ENCODE measurements at regions not wholly inside any gene's neighbourhood (a gene's known extent, or its start where the extent isn't known, plus 50 kb on each side); places are given as distances from the start of the nearest gene placed in this dataset.

DNA sequence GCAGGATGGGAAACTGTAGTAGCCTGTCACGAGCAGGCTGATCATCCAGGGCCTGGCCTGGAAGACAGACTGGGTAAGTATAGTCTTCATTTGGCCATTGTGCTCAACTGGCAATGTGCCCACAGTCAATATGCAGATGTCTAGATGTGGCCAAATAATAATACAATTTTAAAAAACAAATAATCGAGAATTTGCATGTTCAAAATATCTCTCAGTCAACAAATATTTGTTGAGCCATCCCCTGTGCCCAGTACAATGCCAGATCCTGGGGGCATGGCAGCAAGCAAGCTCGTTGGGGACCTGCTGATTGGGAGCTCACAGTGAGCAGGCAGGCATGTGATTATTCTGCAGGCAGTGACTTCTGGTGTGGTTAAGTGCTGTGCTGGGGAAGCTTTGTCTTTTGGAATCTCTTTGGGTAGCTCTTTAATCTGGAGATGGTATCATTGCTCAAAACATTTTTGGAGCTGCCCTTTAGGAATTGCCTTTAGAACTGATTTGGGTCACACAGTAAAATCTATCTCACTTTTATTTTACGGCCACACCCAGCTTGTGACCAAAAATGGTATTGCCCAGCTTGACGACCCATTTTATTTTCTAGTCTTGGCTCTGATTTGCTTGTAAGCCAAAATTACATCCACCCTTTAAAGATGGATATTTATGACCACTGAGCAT, 92.2 kb downstream of the PLCE1 start:
- in situ Hi-C loops (cut with HindIII; ENCODE audit: low sequenced_read_pairs): no loop called here

DNA sequence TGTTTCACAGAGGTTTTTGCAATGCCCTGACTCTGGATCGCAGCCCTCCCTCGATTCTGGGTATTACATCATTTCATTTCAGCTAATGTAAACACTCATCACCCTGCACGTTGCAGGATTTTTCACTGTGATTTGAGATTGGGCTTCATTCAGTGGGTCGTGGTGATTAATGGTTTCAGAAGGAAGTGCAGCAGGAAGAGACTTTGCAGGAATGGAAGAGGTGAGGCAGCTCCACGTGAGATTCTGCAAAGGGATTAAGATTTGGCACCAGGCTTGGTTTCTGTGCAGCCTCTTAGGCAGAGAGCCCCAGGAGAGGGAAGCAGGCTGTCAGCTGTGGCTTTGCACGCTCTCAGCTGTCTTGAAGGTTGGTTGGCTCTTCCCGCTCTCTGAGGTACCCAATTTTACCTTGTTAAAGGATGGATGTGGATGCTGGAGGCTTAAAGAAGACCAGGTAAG, 95.2 kb downstream of the PLCE1 start:
- in situ Hi-C loops (cut with HindIII; ENCODE audit: low sequenced_read_pairs): no loop called here

DNA sequence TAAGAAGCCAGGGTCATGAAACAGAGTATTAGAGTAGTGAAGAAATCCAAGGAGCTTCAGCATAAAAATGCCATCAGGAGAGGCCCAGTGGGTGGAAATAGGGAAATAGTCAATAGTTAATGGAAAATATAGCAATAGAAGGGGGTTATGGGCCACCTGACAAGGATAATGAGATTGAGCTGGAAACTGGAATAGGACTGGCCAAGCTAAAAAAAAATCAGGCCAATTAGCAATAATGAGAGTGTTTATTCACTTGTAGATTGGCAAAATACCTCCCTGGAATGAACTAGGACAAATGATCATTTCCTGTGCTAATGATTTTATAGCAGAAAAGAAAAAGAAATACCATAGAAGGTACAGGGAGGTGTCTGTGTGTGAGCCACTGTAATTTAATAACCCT, 97.9 kb downstream of the PLCE1 start:
- in situ Hi-C loops (cut with HindIII; ENCODE audit: low sequenced_read_pairs): no loop called here

DNA sequence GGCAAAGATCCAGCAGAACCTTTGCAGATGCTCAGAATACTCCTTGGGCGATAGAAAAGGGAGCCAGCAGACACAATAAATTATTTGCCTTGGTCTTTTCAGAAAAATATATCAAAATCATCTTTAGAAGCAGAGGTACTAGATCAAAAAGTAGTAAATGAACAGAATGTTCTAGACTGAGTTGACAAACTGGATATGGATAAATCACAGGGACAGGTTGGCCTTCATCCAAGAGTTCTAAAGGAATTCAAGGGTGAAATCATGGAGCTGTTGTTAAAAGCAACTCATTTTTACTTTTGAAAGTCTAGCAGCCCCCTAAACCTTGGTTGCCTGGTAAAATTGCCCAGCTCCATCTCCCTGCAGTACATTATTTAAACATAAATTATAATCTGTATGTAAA, 99.1 kb downstream of the PLCE1 start:
- in situ Hi-C loops (cut with HindIII; ENCODE audit: low sequenced_read_pairs): no loop called here

DNA sequence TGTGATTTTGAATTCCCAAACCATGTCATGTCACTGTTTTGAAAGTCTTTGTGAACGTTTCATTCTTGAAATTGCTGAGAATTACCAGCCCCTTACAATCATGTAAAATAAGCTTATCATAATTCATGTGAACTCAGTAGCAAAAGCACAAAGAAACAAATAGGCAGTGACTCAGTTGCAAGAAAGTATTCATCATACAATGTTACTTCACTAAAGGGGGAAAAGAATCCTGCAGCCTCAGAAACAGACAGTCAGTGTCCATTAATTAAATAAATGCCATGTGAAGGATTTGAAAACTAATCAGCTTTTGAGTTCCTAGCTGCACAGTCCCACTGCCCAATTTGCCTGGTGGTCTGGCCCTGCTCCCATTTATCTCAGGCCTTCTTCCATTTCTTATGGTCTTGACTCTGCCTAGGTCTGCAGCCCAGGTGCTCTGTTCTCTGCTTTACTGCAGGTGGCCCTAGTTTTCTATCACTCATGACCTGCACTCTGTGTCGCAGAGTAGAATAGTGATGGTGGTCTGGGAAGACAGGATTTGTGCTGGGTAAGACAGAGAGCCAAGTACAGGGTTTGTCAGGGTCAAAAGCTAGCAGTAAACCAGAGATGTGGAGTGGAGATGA, 99.7 kb downstream of the PLCE1 start:
- in situ Hi-C loops (cut with HindIII; ENCODE audit: low sequenced_read_pairs): no loop called here

DNA sequence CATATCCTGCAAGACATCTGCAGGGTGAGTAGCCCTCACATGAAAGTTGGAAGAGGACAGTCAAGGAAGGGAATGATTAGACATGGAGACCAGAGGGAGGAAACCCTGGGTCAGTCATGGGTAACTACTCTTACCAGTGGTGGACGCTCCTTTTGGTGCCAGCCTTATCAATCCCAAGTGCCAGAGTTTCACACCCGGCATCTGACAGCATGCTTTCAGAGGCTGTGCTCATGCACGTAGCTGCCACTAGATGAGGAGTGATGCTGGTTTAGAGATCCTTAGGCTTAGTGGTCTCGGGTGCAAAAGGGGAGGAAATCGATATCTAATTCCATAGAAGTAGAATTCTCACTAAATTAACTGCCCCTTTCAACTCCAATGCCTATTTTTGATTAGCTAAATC, 100.8 kb downstream of the PLCE1 start:
- in situ Hi-C loops (cut with HindIII; ENCODE audit: low sequenced_read_pairs): no loop called here

DNA sequence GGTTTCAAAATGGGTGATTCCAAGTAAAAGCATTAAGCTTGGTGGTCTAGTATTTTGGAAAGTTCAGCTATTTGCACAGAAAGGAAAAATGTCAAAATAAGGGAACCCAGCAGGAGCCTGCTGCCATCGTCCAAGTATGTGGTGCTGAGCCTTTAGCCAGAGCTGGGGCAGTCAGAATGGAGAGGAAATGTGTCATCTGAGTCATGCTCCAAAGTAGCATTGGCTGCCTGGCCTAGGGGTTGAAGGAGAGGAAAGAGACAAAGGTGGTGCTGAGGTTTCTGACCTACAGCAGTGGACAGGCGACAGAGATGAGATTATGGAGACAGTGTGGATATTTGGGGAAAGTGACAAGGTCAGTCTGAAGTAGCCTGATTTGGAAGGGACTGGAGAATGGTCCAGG, 103.9 kb downstream of the PLCE1 start:
- in situ Hi-C loops (cut with HindIII; ENCODE audit: low sequenced_read_pairs): no loop called here

DNA sequence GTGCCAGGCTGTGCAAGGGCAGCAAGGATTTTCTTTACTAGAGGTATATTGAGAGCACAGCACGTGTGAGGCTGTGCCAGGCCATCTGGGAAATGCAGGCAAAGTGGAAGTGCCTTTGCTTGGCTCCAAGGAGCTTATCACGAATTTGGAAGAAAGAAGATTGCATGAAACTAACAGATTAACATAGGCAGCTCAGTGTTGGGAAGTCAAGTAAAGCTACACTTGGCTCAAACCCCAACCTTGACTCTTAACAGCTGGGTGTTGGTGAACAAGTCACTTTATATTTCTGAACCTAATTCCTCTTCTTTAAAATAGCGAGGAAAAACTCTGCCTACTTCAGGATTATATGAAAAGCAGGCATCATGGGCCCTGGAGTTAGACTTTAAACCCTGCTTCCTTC, 105.2 kb downstream of the PLCE1 start:
- in situ Hi-C loops (cut with HindIII; ENCODE audit: low sequenced_read_pairs): no loop called here

DNA sequence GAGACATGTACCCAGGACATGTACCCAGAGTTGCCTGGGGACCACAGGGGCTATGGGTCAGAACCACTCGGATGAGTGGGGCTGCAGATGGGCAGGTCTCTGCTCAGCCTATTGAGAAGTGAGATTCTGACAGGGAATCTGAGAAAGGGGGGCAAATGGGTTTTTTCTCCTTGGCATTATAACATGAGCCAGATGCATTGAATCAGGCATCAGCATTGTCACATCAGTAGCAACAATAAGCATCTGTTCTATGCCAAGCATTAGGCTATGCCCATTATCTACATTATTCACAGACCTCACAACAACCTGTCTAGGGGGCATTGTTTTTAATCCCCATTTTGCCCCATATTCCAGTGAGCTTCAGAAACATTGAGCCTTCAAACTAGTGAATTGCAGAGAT, 108.2 kb downstream of the PLCE1 start:
- in situ Hi-C loops (cut with HindIII; ENCODE audit: low sequenced_read_pairs): no loop called here

DNA sequence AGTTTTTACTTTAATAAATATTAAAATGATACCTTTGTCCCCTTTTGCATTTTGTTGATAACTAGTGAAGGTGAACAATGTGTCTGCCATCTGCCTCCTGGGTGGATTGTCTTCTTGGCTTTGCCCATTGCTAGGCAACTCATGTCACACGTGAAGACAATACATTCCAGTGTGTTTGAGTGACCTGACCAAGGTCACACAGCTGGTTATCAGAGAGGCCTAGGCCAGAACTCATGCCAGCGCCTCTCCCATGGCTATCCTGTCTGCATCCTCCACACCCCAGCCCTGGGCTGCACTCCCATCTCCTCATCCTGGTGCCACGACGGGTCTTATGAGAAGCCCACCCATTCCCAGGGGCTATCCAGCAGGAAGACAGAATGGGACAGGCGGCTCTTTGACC, 108.7 kb downstream of the PLCE1 start:
- in situ Hi-C loops (cut with HindIII; ENCODE audit: low sequenced_read_pairs): no loop called here

DNA sequence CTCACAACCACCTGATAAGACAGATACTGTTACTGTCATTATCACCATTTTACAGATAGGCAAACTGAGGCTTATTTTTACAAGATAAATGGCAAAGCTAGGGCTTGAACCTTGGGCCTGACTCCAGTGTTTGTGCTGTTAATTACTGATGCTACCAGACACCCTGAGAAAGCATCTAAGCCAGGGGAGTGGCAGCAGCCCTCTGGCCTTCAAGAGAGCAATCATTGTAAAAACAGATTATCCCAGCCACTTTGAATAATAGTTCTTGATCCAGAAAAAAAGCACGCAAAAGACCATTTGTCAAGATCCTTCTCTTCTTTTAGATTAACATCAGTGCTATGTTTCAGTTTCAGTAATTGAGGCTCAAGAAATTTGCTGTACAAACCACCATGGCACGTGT, 109.5 kb downstream of the PLCE1 start:
- in situ Hi-C loops (cut with HindIII; ENCODE audit: low sequenced_read_pairs): no loop called here

DNA sequence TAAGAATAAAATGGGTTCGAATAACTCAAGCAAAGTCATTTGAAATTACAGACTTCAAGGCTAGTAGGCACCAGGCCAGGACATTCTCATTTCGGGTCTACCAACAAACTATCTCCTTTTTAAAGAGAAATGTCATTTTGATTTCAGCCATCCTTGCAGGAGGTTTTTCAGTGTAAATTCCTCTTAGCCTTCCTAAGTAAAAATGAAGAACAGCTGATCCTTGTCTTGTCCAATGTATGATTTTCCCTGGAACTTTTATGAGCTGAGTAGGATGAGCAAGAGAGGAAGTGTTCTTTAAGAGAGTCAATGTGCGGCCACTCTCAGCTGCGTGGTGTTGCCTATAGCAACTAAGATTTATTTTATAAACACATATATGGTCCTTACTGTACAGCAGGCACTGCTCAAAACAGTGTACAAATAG, 110.1 kb downstream of the PLCE1 start:
- in situ Hi-C loops (cut with HindIII; ENCODE audit: low sequenced_read_pairs): no loop called here

DNA sequence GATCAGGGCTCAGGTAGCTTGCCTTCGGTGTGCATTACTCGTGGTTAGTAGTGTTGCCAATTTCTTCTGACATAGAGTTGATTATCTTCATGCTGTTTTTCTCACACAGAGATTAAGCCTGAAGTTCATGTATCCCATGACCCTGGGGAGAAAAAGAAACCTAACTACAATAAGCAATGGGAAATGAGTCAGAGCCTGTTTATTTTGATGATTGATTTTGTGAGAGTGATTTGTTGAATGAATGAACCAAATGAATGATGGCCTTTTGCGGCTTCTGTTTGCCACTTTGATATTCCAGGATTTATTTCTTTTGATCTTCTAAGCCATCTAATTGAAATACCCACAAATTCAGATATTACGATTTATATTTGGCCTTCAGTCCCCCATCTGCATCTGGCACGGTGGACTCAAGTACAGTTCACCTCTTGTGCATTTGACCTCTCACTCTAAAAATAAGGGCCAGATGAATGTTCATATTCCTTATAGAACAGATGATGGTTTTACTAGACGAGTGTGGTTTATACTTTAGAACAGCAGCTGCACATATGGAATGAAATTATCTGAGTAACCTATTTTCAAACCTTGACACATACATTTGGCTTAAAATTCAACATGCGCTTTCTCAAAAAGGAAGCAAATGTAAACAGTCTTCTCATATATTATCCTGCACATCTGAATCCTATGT, 110.7 kb downstream of the PLCE1 start:
- in situ Hi-C loops (cut with HindIII; ENCODE audit: low sequenced_read_pairs): no loop called here

DNA sequence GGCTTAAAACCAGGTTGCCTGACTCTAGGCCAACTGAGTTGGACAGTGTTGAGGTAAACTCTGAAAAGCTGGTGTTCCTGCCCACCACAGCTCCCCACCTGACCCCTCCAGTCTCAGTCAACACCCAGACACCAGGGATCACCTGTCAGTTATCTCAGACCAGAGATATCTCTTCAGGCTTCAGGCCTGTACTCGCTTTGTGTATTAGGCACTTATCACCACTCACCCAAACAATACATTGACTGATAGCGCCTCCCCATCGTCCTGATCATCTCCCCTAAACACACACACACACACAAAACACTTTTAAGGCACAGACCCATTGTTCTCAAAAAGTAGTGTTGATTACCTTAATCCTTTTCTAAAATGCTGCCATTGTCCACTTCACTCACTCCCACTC, 111.5 kb downstream of the PLCE1 start:
- in situ Hi-C loops (cut with HindIII; ENCODE audit: low sequenced_read_pairs): no loop called here

DNA sequence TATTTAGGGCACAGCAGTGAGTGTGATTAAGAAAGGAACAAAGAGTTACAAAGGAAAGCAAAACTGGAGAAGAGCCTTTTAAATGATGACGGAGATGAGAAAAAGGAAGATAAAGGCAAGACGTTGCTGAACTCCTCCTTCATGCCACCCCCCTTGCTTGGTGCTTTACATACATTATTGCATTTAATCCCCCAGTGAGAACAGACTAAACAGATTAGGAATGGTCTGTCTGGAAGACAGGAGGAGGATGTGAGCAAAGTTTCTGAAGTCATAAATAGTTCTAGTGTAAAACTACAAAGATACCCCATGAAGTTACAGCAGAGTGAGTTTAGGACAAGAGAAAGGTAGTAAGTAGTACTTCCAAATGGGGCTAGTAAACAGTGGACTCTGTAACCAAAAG, 113.5 kb downstream of the PLCE1 start:
- in situ Hi-C loops (cut with HindIII; ENCODE audit: low sequenced_read_pairs): no loop called here

DNA sequence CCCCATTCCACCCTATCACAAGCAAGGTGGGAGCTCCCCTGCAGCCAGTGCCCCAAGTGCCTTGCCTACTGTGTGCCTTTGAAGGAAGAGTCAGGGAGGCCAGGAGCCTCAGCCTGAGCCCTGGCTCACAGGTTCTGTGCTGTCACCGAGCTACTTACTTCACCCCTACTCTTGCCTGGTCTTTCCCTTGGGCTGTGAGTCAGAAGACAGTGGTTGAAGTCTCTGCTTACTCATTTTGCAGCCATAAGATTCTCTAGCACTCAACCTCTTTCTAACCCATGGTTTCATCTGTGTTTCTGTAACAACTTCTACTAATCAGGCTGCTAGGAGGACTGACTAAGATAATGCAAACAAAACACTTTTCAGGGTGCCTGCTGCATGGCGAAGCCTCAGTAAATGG, 114.5 kb downstream of the PLCE1 start:
- in situ Hi-C loops (cut with HindIII; ENCODE audit: low sequenced_read_pairs): no loop called here

DNA sequence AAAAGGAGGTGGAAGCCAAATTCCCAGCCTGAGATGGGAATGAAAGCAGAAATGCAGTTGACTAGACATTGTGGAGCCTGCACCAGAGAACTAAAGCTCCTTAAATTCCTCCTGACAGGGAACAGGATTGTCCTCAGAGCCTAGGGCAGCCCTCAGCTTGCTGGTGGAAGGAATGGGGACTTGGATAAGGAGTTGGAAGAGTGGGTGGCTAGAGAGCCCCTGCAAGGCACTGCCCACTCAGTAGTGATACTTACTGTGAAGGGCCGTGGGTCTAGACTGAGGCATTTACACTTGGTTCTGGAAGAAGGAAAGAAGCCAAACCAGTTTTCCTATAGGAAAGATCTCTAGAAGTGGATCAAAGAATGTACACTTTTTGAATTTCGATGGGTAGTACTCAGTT, 117.6 kb downstream of the PLCE1 start:
- in situ Hi-C loops (cut with HindIII; ENCODE audit: low sequenced_read_pairs): no loop called here

DNA sequence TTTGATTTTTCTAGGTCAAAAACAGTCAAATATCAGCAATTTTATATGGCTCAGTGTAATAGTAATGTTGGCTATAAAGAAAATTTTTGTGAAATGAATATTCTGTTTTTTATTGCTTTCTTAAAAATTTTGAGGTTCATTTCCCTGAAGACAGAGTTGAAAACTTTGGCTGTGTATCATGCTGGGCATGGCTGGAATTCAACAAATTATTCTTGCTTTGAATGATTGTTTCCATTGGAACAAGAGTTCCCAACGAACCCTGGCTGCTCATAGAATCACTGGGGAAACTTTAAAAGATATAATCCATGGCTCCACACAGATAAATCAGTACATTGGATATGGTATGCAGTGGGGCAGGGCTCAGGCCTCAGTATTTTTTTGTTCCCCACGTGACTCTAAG, 118.6 kb downstream of the PLCE1 start:
- in situ Hi-C loops (cut with HindIII; ENCODE audit: low sequenced_read_pairs): no loop called here

DNA sequence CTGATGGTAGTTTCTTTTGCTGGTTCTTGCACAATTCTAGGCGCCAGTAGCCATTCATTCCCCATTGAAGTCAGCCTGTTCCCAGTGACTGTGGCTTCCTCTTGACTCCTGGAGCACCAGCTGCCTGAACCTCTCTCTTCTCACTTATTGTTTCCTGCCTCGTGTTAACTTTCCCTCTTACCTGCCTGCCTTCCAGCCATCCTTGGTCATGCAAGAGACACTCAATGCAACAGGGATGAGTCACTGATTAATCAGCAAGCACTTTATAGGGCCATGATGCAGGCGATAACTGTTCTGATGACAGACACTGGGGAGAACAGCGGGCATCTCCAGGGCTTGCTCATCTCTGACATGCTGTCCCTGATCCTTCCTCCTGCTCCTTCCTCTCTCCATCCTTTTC, 122.0 kb downstream of the PLCE1 start:
- in situ Hi-C loops (cut with HindIII; ENCODE audit: low sequenced_read_pairs): no loop called here

DNA sequence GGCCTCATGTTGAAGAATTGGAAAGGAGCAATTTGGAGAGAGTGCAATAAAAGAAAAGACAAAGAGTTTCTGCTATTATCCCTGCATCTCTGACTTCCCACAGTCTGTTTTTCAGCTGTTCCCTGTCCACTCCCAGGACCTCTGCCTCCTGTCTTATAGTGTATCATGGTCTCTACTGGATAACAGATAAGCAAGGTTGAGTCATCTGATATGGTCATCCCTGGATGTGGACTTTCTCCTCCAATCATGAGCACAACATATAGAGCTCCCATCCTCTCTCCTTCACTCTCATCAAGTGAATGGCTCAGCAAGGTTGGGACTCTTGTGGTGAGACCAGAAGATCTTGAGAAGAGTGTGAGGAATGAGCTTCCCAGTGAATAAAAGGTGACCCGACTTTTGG, 123.1 kb downstream of the PLCE1 start:
- in situ Hi-C loops (cut with HindIII; ENCODE audit: low sequenced_read_pairs): no loop called here

DNA sequence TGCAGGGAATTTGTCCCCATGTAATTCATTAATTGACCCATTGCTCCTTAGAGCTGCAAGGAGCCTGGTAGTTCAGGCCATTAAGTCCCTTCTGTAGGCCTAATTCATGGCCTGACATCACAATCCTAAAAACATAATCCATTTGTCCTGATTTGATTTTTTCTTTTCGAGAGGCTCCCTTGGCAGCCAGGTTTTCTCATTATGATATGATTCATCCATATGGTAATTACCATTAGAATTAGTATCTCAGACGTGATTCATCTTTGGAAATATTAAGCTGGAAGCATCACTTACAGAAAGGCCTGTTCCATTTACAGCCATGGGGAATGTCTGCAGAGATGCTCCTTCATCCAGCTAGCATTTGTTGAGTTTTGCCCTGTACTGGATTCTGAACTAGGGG, 128.5 kb downstream of the PLCE1 start:
- in situ Hi-C loops (cut with HindIII; ENCODE audit: low sequenced_read_pairs): no loop called here

DNA sequence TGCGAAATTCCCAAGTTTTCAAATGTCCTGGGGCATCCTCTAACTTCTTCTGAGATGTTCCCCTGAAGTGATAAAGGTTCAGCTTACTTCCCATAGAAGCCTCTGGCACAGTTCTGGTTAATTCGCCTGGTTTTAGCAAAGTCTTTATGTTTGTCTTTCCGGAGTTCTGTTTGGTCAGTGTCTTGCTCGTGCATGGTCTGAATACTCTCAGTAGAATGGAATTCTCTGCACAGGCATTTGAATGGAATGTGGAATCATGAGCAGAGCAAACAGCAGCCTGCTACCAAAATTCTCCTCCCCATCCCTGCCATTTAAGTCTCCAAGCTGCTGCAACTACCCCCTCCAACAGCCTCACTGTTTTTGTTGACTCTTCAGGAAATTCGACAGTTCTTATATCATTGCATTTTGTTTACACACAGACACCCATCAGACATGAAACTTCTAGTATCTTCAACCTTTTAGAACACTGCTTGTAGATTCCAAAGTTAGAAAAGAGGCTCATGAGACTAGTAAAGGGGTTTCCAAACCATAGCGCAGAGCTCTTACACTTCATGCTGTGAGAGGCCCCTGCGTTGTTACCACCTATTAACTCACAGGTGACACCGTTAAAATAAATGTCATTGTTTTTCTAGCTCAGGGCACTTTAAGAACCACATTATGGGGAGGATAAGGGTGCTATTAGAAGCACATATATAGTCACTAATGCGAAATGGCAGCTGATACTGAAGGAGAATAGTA, 129.7 kb downstream of the PLCE1 start:
- in situ Hi-C loops (cut with HindIII; ENCODE audit: low sequenced_read_pairs): no loop called here

Measured in DLD1 (cell line).